Lower lobe of right lung (tissue), 2 donors: ENCODE measurements at regions not wholly inside any gene's neighbourhood (a gene's known extent, or its start where the extent isn't known, plus 50 kb on each side); places are given as distances from the start of the nearest gene placed in this dataset.

Experiments used
- ATAC-seq, 2 donors: fragments of 200-7000 bp; cut with Tn5 transposase; one replicate each; pipeline ENCODE4 v1.9.1; 2020 to 2022; ENCODE audit warnings: mild to moderate bottlenecking in 2 of 2, moderate library complexity in 2 of 2
- DNase-seq: peaks from one replicate; pipeline ENCODE4 v3.0.0-alpha.2; 2020
- H3K27ac ChIP-seq: fragments of 200-600 bp; one replicate; pipeline ENCODE4 v1.8.0; 2022
- H3K27me3 ChIP-seq: fragments of 200-600 bp; one replicate; pipeline ENCODE4 v1.8.0; 2022; ENCODE audit warnings: low read depth
- H3K36me3 ChIP-seq: fragments of 200-600 bp; one replicate; pipeline ENCODE4 v1.8.0; 2022; ENCODE audit warnings: mild to moderate bottlenecking
- H3K4me1 ChIP-seq: fragments of 200-600 bp; one replicate; pipeline ENCODE4 v1.8.0; 2022
- H3K4me3 ChIP-seq: fragments of 200-600 bp; one replicate; pipeline ENCODE4 v1.8.0; 2022; ENCODE audit warnings: mild to moderate bottlenecking
- H3K9me3 ChIP-seq: fragments of 200-600 bp; one replicate; pipeline ENCODE4 v1.8.0; 2022
- CTCF ChIP-seq: fragments of 200-600 bp; IDR thresholded peaks from one replicate; pipeline ENCODE4 v1.8.0; 2022; ENCODE audit warnings: antibody characterized with exemption, mild to moderate bottlenecking
- intact Hi-C: fragments of 100-400 bp; cut with DNase I; formaldehyde crosslinking; loops from one replicate; pipeline ENCODE4 v1.11.0; 2022
- donor health status: DM: no; HTN: yes; CAD: no; lungs with severe emphysema.

GRCh38 chr3:110774496-110775265, 296.9 kb upstream of the NECTIN3 start:
- H3K4me1 ChIP-seq = no peaks in the 10 kb centered on the region
- H3K36me3 ChIP-seq = no peaks in the 10 kb centered on the region
- H3K27me3 ChIP-seq = no peaks in the 10 kb centered on the region
- TF ChIP-seq CTCF = no peak
- intact Hi-C loops = no loop called here
- H3K9me3 ChIP-seq = no peaks in the 10 kb centered on the region
- H3K27ac ChIP-seq = no peak overlapping the region
- no peak overlapping the region for H3K4me3 ChIP-seq
- no peak for ATAC-seq
- DNase-seq = no peak

GRCh38 chr3:110779581-110779980, 292.0 kb upstream of the NECTIN3 start:
- DNase-seq (no peak), ATAC-seq (no peak)
- Histone ChIP-seq H3K36me3 (no peaks in the 10 kb centered on the region), H3K4me1 (no peaks in the 10 kb centered on the region), H3K4me3 (no peak overlapping the region), H3K9me3 (no peaks in the 10 kb centered on the region), H3K27ac (no peak overlapping the region), H3K27me3 (no peaks in the 10 kb centered on the region)
- intact Hi-C loops = no loop called here
- TF ChIP-seq CTCF = no peak

GRCh38 chr3:110783541-110783940, 288.1 kb upstream of the NECTIN3 start:
- DNase-seq (no peak), ATAC-seq (no peak)
- no peaks in the 10 kb centered on the region for H3K4me1 ChIP-seq
- H3K36me3 ChIP-seq = no peaks in the 10 kb centered on the region
- H3K4me3 ChIP-seq = no peak overlapping the region
- no peaks in the 10 kb centered on the region for H3K27me3 ChIP-seq
- no peaks in the 10 kb centered on the region for H3K9me3 ChIP-seq
- TF ChIP-seq CTCF = no peak
- H3K27ac ChIP-seq = no peak overlapping the region
- intact Hi-C loops = no loop called here

- no peaks in the 10 kb centered on the region for H3K36me3 ChIP-seq
- no peak for ATAC-seq
Observed at GRCh38 chr3:110788794-110789193, 282.8 kb upstream of the NECTIN3 start.

GRCh38 chr3:110789315-110789714, 282.3 kb upstream of the NECTIN3 start:
- DNase-seq = no peak
- Histone ChIP-seq H3K4me3 (no peak overlapping the region), H3K9me3 (no peaks in the 10 kb centered on the region), H3K27ac (no peak overlapping the region), H3K4me1 (no peaks in the 10 kb centered on the region), H3K36me3 (no peaks in the 10 kb centered on the region), H3K27me3 (no peaks in the 10 kb centered on the region)
- no peak for ATAC-seq
- intact Hi-C loops = no loop called here
- no peak for TF ChIP-seq CTCF

More at GRCh38 chr3:110788794-110789193, 282.8 kb upstream of the NECTIN3 start:
- Histone ChIP-seq H3K4me1 (no peaks in the 10 kb centered on the region), H3K4me3 (no peak overlapping the region), H3K9me3 (no peaks in the 10 kb centered on the region), H3K27me3 (no peaks in the 10 kb centered on the region), H3K27ac (no peak overlapping the region)
- intact Hi-C loops = no loop called here
- DNase-seq = no peak
- no peak for TF ChIP-seq CTCF
